GM18907 (cell line): ENCODE measurements at regions not wholly inside any gene's neighbourhood (a gene's known extent, or its start where the extent isn't known, plus 50 kb on each side); places are given as distances from the start of the nearest gene placed in this dataset.

Source experiments
- ATAC-seq: cut with Tn5 transposase; IDR thresholded peaks from one replicate; pipeline ENCODE4 v1.9.1; 2021; ENCODE audit warnings: mild to moderate bottlenecking, moderate library complexity; ENCODE audit not compliant: unreplicated experiment

DNA sequence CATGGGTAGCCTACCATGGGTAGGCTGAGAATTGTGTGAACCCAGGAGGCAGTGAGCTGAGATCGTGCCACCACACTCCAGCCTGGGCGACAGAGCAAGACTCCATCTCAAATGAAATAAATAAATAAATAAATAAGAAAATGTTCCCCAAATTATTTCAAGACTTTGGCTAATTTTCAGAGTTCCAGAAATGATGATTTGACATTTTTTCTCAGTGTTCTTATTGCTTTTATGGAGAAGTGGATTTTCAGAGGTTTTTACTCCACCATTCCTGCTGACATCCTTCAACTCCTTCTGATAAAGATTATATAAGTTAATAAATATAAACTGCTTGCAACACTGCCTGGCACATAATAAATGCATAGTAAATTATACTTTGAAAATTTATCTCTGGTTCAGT lies 80.4 kb upstream of the PRKCQ start:
- no peak for ATAC-seq

DNA sequence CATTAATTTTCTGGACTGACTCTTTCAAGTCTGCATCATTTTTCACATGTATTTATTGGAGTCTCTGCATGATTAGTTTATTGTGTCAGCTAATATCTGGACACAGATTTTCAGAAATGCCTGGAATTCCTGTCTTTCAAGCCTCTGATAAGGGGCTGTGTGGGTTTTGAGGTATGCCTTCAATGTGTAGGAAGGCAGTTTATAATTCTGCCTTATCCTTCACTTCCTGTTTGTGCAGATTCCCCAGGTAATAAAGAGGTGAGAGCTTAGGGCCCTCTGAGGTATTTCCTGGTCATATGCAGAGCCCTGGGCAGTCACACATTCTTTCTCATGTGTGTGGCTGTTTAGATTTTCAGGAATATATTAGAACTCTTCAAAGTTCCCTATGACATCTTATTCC lies 79.4 kb upstream of the PRKCQ start:
- no peak for ATAC-seq

GRCh38 chr10:6657669-6658068 lies 77.6 kb upstream of the PRKCQ start:
- ATAC-seq = no peak

DNA sequence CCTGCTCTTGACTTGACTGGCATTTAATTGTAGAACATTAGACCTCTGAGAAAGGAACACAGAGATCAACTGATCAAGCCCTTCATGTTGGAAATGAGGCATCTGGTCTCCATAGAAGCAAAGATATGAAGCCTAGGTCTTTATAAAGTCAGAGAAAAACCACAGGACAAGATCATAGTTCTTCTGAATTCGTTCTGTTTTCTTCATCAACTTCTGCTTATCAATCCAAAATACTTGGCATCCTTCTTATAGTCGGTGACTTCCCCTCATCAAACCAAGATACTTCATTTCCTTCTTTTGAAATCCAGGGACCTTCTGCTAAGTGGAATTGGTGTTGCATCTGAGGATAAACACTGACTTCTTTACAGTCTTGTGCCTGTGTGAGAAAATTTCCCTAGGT lies 77.1 kb upstream of the PRKCQ start:
- ATAC-seq = no peak

GRCh38 chr10:6654571-6654970 lies 74.5 kb upstream of the PRKCQ start:
- no peak for ATAC-seq

DNA sequence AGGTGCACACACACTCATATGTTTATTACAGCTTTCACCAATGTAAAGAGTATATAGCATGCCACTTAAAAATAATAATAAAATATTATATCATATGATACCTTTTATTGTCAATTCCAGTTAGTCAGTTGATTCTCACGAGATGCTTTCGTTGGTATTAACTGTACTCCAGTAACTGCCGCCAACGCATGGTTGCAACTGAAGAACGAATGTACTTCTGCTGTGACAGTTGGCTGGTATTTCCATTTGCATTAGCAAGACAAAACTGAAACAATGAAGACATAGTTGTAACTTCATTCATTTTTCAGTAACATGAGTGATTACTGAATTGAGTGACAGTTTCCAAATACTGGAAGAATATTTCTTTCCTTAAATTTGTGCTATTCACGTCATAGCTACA lies 70.5 kb upstream of the PRKCQ start:
- ATAC-seq = no peak

DNA sequence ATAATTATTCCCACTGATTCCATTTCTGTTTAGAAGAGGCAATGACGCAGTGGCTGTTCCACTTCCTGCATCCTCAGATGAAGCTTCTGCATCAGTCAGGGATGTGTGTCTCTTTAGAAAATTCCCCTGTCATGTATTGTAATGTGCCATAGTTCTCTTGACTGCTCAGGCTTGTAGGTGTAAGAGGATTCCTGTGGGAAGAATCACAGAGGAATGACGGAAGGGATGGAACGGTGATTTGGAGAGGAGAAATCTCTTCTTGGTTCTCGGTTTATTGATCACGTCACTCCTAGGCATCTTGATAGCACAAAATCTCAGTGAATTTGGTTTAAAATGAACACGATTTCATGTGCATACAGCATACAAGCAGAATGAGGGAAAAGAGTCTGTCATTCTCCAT lies 69.8 kb upstream of the PRKCQ start:
- ATAC-seq = no peak

DNA sequence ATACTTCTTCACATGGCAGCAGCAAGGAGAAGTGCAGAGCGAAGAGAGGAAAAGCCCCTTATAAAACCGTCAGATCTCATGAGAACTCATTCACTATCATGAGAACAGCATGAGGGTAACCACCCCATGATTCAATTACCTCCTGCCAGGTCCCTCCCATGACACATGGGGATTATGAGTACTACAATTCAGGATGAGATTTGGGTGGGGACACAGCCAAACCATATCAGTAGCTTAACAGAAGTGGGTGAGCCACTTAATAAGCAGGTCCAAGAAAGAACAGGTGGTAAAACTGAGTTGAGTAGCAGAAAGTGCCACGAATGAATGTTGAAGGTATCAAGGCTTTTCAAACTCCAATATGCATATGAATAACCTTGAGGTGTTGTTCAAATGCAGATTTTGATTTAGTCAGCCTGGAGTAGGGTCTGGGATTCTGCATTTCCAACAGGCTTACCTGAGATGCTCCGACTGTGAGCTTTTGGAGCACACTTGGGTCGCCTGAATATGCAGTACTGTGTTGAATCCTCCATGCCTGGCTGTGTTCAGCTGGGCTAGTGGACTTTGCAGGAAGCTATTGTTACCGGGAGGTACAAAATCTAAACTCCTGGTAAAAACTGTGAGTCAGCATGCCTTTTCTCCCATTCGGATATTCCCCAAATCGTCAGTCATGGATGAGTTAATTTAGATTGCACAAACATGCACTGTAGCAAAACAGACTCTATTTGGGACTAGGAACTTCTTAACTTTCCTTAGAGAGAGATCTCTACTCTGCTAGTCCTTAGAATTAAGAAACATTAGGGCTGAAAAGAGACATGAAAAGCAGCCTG lies 69.0 kb upstream of the PRKCQ start:
- ATAC-seq = no peak

GRCh38 chr10:6647811-6648526 lies 67.9 kb upstream of the PRKCQ start:
- peak; percentile 84 for ATAC-seq

GRCh38 chr10:6643962-6644361 lies 63.9 kb upstream of the PRKCQ start:
- no peak for ATAC-seq

DNA sequence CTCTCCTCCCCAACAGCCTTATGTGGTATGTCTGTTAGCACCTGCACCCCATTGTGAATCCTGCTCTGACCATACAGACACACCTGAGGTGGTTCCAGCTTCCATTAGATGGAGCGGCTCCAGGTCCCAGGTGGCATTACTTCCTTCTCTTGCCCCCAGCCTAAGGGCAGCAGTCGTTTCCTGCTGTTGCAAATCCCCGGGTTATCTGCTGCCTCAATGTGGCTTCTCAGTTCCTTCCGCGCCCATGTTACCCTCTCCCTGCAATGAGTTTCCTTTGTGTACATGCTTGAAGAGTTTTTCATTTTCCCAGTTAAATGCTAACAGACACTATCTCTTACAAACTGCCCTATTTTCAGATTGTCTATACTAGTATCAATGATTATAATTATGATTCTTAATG lies 62.8 kb upstream of the PRKCQ start:
- no peak for ATAC-seq

- no peak for ATAC-seq
These were observed 60.5 kb upstream of the PRKCQ start for GRCh38 chr10:6640433-6641040.

DNA sequence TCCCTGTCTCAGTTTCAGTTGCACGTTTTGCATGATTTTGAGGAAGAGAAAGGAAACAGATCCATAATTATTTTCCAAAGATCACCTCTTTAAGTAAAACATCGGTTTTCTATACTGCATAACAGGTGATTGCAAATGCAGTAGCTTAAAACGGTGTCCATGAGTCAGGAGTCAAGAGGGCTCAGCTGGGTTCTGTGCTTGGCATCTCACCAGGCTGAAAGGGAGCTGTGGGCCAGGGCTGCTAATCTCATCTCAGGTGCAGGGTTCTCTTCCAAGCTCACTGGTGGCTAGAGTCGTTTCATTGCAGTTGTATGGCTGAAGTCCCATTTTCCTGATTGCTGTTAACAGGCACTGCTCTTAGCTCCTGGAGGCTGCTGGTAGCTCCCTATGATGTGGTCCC lies 57.0 kb upstream of the PRKCQ start:
- ATAC-seq = no peak

DNA sequence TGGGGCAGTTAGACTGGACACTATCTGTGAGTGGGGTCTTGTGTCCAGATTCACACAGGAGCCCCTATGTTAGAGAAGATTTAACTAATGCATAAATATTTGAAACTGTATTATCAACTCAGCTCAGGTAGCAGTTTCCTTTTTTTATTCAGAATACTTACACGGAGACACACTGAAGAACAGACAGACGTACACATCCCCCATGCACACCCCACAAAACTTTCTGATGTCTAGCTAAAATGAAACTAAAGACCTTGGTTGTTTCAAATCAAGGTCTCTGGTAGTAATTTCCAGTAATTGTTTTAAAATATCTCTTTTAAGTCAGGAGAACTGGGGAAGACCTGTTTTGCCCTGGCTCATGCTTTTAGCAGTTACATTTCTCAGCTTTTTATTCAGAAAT lies 55.7 kb upstream of the PRKCQ start:
- ATAC-seq = no peak
